AG09309 (cell line): ENCODE measurements at regions not wholly inside any gene's neighbourhood (a gene's known extent, or its start where the extent isn't known, plus 50 kb on each side); places are given as distances from the start of the nearest gene placed in this dataset.

ENCODE experiments used
- DNase-seq: peaks from one replicate; pipeline ENCODE4 v3.0.0-alpha.2; 2010; ENCODE audit warnings: low read depth
- H3K4me3 ChIP-seq: 2 replicates; pipeline ENCODE4 v1.5.1; 2011; ENCODE audit warnings: mild to moderate bottlenecking, low read depth, low read length, moderate library complexity; ENCODE audit not compliant: control insufficient read depth
- CTCF ChIP-seq: IDR thresholded peaks from 2 replicates; pipeline ENCODE4 v1.5.1; 2011; ENCODE audit warnings: mild to moderate bottlenecking, low read depth, low read length, inconsistent platforms; ENCODE audit not compliant: insufficient read depth, control insufficient read depth; ENCODE audit errors: missing control alignments

GRCh38 chrX:98077440-98077839 lies 1193.7 kb downstream of the RPA4 start:
- TF ChIP-seq CTCF = no peak
- no peak for DNase-seq
- H3K4me3 ChIP-seq = no peak overlapping the region

- H3K4me3 ChIP-seq = no peak overlapping the region
- no peak for DNase-seq
- no peak for TF ChIP-seq CTCF
These were observed 1228.0 kb downstream of the RPA4 start for GRCh38 chrX:98111684-98112083.

GRCh38 chrX:98114021-98114420 lies 1230.3 kb downstream of the RPA4 start:
- DNase-seq = no peak
- TF ChIP-seq CTCF = no peak
- no peak overlapping the region for H3K4me3 ChIP-seq

GRCh38 chrX:98141466-98141865 lies 1257.8 kb downstream of the RPA4 start:
- no peak for TF ChIP-seq CTCF
- no peak for DNase-seq
- no peak overlapping the region for H3K4me3 ChIP-seq

- no peak for TF ChIP-seq CTCF
- no peak for DNase-seq
- no peak overlapping the region for H3K4me3 ChIP-seq
These were observed 1307.3 kb downstream of the RPA4 start for GRCh38 chrX:98191003-98191402.

- DNase-seq = no peak
- TF ChIP-seq CTCF = no peak
- H3K4me3 ChIP-seq = no peak overlapping the region
These were observed 1310.3 kb downstream of the RPA4 start for GRCh38 chrX:98194036-98194435.

GRCh38 chrX:98203800-98204199 lies 1320.1 kb downstream of the RPA4 start:
- TF ChIP-seq CTCF = no peak
- no peak overlapping the region for H3K4me3 ChIP-seq
- no peak for DNase-seq
